Putamen (tissue), 1 donor: ENCODE measurements at regions not wholly inside any gene's neighbourhood (a gene's known extent, or its start where the extent isn't known, plus 50 kb on each side); places are given as distances from the start of the nearest gene placed in this dataset.
A peak's percentile ranks its signal among the peaks of the same experiment; 100 is the strongest.
"Not testable (repeated sequence)": the region's sequence is repeated elsewhere in the genome, so short reads cannot be mapped to it uniquely, and the experiment has no call there.

Experiments
- DNase-seq: peaks from one replicate; pipeline ENCODE4 v3.0.0-alpha.2; 2016; ENCODE audit warnings: low spot score

- no peak for DNase-seq
Measured at GRCh38 chr12:27133022-27133590, 50.7 kb upstream of the C12orf71 start.

DNA sequence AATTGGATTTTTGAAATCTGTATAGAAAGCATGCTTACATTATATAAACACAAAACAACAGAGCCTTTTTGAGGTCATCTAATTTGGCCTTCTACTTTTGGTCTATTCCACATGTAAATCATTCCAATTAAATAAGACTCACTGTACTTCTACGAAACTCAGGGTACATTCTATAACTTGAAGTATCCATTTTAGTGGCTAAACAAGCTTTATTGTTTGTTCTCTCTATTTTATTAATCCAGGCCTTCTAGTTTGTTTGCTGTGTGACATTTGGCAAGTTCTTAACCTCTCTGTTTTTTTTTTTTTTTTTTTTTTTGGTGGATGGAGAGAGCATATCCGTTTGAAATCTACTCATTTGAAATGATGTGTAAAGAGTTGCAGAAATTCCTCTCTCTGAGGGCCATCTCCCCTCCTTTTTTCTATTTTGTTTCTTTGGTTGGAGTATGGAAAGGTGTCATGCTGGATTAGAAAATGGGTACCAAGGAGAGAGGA is 58.1 kb upstream of the C12orf71 start:
- no peak for DNase-seq

DNA sequence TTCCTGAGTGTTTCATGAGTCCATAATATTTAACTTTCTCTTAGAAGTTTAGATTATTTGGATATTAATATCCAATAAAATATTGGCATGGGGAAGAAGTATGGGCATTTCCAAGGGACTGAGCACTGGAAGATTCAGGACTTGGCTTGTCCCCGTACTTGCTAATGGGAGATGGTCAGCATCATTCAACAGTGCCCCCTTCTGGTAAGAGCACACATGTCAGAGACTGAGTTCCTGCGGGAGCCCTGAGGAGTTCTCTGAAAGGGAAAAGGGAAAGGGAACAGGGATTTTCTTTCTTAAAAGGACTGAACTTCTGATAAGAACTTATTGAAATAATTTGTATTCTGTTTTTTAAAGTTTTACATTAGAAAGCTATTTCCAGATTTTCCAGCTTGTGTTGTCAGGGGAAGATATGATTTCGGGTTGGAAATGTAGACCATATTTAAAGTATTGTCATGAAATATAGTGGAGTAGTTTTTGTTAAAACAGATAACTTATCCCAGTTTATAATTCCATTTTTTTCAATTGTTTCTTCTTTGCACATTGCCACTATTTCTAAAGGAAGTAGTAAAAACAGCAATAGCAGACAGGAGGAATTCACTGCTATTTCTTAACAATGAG is 59.8 kb upstream of the C12orf71 start:
- DNase-seq, result peak; percentile 69

DNA sequence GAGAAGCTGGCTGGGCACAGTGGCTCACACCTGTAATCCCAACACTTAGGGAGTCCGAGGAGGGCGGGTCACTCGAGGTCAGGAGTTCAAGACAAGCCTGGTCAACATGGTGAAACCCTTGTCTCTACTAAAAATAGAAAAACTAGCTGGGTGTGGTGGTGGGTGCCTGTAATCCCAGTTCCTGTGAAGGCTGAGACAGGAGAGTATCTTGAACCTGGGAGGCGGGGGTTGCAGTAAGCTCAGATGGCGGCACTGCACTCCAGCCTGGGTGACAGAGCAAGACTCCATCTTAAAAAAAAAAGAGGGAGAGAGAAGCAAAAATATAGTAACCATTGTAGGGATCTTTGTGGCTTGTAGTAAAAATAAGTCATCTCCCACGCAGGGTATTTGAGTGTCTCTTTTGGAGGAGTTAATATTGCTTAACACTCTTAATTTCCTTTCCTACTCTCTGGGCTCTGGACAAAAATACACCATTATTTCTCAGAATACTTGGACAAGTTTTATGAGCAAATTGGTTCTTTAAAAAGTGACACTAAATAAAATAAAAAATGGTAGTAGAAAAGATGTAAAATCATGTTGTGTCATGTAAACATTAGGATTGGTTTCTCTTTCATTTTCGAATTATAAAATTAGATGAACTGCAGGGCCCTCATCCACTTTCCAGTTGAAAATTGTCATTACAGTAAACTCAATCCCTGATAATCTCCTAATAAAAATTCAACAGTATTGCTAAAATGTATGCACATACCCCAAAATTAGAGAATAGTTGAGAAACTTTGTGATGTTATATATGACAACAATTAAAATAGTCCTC is 61.1 kb upstream of the C12orf71 start:
- no peak for DNase-seq

DNA sequence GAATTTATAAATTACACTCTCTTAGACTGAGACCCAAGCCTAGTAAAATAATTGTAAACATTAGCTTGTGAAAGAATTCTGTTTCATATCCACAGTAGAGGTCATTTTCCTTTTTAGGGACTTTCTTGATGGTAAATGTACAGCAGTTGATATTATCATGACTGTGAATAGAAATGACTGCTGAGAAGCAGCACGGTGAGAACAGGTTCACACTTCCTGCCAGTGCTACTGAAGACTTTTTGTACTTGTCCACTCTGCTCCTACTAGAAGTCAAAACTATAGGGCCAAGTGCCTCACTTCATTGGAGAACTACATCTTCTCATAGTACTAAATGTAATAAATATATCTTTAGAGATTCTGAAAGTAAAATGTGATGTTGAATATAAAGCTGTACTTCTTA is 63.3 kb upstream of the C12orf71 start:
- DNase-seq, result not testable (repeated sequence)

DNA sequence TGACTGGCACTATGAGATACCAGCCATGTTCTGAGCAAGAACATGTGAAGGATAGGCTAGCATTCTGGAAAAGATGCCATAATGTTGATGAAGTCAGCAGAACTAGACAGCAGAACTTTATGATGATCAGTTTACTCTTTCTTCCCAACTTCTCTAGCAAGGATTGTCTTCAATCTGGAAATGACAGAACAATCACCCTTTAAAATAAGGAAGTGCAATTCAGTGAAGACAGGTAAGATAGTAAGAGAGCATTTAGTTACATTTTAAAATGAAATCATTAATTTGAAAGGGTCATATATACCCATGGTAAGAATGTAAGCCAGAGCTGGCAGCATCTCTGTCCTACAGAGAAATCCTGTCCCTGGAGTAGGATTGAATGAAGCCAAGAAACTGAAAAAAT is 66.0 kb upstream of the C12orf71 start:
- no peak for DNase-seq

DNA sequence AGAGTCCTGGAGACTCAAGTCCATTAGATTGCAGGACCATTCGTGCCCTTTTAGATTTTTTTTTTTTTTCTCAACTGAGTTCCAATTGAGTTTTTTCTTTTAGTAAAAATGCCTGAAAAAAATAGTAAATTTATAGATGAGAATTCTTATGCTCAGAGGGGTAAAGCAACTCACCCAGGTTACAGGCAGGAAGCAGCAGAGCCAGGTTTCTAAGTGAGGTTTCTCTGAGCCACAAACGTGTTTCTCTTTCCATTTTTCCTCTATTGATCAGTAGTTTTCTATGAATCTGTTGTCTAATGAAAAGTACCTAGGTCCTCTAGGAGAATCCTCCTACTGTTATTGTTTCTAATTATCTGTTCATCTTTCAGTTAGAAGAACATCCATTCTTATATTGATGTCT is 66.4 kb upstream of the C12orf71 start:
- DNase-seq, result no peak

DNA sequence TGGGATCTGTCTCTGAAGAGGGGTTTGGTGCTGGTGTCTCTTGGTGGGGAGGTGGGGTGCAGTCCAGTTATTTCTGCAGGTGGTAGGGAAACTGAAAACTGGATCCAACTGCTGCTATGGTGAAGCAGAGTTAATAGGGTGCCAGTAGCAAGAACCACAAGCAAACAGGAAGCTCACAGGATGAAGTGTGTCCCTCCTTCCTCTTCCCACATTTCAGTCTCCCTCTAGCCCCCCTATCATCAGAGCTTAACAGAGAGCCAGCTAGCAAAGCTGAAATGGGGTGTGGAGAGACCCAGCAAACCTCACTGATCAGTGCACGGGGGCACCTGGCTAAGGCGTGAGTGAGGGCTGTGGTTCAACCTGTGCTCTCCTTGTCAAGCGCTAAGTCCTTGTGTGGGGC is 69.1 kb upstream of the C12orf71 start:
- DNase-seq, result no peak

DNA sequence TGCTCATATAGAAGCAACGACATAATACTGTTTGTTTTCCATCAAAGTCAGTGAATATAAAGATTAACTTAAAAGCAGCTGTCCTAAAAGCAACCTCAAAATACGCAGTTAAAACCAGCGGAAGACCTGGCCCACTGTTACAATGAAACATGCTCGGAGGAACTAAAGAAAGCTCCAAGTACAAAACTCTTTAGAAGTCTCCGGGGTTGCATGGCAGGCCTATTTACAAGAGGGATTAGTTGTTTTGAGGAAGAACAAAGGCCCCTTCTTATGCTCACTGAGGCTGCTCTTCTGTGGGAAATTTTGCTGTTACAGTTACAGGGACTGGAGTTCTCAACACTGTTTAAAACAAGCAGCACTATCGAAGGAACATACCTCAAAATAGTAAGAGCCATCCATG is 75.9 kb upstream of the C12orf71 start:
- DNase-seq, result no peak

DNA sequence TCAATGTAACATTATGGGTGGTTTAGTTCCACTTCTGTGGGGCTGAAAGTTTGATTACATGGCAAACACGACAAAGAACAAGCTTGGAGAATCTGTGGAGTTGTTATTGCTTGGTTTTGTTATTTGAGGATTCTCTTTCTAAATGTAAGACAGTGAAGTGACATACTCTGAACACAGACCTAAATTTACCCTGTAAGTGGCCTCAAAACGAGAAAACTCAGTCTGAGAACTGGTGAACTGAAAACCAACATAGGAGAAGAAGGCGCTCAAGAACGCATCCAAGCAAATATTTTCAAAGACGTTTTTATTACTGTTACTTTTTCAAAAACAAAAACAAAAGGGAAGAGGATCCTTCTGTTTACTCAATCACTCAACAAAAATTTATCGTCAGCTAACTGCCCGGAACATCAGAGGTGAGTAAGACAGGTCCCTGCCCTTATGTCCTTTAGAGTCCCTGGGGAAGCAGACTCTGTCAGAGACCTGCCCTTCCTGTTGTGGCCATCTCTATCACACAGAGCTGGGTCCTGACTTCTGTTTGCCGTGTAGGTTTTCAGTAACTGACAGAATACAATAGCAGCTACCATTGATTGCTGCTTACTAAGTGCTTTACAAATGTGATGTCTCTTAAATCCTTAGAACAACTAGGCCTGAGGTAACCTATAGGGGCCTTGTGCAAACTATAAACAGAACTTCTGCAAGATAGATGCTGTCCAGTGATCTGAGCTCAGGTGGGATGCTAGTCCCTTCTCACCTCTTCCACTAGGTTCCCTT is 79.3 kb upstream of the C12orf71 start:
- DNase-seq, result no peak

GRCh38 chr12:27162229-27162537 is 79.8 kb upstream of the C12orf71 start:
- no peak for DNase-seq

DNA sequence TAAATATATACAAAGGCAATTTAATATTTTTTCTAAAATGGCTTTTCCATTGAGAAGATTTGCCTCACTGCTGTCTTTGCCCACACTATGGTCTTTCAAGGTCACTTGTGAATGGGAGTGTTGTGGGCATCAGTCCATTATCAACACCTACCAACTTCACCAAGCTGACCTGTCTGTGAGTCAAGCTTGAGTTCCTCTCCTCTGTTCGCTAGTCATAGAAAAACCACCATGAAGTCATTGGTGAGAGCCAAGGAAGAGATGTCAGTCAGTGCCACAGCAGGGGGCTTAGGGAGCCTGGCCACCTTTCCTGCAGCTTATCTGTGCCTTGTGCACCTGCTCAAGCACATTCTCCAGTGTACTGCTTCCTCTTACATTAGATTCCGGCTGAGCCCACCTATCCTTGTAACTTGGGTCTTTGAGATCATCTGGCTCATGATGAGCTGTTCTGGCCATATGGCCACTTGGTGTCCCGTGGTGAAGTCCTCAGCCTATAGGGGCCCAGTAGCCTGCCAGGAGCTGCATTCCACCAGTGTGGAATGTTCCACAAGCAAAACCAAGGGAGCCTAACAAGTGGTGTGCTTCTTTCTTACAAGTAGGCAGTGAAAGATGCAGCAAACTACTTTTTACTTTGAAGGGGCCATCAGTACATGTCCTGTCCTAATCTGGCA is 80.8 kb upstream of the C12orf71 start:
- no peak for DNase-seq

GRCh38 chr12:27163894-27164293 is 80.2 kb upstream of the STK38L start:
- DNase-seq, result no peak

DNA sequence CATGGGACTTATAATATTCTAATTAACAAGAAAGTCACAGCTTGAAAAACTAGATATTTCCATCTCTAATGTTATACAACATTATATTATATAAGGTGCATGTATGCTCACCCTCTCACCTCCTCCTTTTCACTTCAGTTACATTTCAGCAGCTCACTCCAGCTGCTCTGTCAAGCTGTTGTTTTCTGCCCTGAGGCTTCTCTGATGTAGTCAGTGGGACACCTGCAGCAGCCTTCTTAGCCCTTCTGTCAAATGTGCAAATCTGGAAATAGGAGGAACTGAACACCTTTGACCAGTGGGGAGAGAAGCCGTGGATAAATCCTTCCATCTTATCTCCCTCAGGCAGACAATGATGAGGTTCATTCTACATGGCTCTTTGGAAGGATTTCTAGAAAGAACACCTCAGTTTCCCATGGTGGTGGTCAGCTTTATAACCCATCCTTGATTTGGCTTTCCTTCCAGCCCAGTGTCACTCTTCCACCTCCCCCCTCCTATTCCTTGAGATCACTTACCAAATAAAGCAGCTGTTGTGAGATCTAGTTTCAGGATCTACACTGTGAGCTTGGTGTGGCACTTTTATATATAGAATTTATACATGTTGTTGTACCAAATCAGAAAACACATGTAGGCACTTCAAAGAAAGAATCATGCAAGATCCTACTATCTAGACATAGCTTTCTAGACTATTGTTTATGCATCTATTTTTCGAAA is 79.6 kb upstream of the STK38L start:
- DNase-seq, result no peak

- DNase-seq, result not testable (repeated sequence)
Measured at GRCh38 chr12:27165958-27166357, 78.1 kb upstream of the STK38L start.

- DNase-seq, result not testable (repeated sequence)
Measured at GRCh38 chr12:27171494-27171893, 72.6 kb upstream of the STK38L start.

DNA sequence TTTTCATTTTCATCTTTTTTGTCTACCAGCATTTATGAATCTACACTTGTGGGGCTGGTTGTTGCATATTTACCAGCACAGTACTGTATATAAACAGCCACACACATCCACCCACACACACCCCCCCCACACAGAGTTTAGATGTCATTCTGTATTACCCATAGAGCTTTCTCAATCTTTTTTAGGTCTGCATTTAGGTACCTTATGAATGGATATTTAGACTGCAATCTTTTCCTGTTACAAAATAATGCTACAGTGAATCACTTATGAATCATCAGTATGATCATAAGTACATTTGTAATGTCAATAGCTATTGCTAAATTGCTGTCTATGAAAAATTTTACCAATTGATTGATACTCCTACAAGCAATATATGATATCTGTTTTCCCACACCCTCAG is 67.3 kb upstream of the STK38L start:
- DNase-seq, result no peak

GRCh38 chr12:27177706-27178105 is 66.4 kb upstream of the STK38L start:
- no peak for DNase-seq

DNA sequence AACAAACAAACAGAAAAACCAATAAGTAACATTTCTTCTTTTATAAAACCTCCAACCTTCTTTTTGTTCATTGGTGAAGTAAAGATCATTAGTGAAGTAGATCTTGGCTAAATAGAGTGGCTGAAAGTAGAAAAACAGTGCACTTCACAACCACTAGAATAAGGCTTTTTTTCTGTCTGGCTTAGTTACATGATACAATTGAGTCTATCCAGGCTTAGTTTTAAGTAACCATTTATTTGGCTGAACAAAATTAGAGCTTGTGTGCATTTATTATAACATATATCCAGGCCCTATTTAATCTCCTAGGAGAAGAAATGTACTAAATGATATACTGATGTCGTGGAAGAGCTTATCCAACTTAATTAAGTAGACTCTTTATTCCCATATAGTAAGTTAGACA is 65.8 kb upstream of the STK38L start:
- no peak for DNase-seq

DNA sequence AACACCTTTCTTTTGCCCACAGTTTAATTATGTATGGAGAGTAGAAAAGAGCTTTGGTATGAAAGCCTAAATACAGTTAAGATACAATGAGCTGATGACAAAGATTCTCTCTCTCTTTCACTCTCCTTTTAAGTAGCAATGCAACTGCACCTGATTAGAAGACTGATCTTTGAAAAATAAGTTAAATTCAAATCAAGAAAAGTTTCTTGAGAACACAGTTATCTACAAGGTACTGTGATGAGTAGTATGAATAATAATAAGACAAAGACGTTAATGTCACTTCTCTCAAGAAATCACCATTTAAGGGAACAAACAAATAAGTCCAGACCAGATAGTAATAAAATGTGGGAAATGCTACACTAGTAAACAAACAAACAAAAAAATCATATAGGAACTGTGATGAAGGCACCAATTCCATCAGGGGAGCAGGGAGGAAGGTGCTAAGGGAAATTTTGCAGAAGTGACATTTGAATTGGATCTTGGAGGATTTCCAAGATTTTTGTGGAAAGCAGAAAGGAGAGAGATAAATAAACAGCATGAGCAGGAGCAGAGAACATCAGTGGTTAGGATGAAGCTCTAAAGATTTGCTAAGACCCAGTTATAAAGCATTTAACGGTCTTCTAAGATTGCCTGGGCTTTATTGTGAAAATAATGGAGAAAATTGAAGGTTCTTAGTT is 65.2 kb upstream of the STK38L start:
- no peak for DNase-seq
